HepG2 (cell line): ENCODE measurements at regions not wholly inside any gene's neighbourhood (a gene's known extent, or its start where the extent isn't known, plus 50 kb on each side); places are given as distances from the start of the nearest gene placed in this dataset.

Experiments used
- ATAC-seq: fragments of 200-7000 bp; cut with Tn5 transposase; 3 replicates; pipeline ENCODE4 v1.9.1; 2020; ENCODE audit warnings: mild to moderate bottlenecking, moderate library complexity
- BruUV-seq: library from RNA; stranded (reverse); fragments of 400-500 nt; replicated peaks from 2 replicates; lab custom pipeline; 2021; lab: Mats Ljungman, UMichigan
- CTCF ChIA-PET: fragments of 300-600 bp; formaldehyde crosslinking; extraction: SDS; loops from one replicate; lab custom pipeline; 2021; ENCODE audit warnings: low total read pairs, inconsistent platforms, low intra/inter-chr PET ratio; lab: Yijun Ruan, JAX
- POLR2A ChIA-PET: fragments of 350-600 bp; sonication (Branson Sonifier 250); formaldehyde crosslinking; loops from one replicate; lab custom pipeline; 2020; ENCODE audit warnings: antibody characterized with exemption, inconsistent platforms; lab: Yijun Ruan, JAX
- DNase-seq: peaks from one replicate; pipeline ENCODE4 v3.0.0-alpha.2; 2015; ENCODE audit warnings: low spot score
- FAIRE-seq: peaks from 3 replicates; lab custom pipeline; 2011; peaks lifted over from hg19 to GRCh38; lab: Jason Lieb, UNC
- H2AFZ ChIP-seq: one replicate; pipeline ENCODE4 v1.6.1; 2011; ENCODE audit warnings: low read length, inconsistent platforms
- H3K27ac ChIP-seq: fragments of 300-600 bp; 3 replicates; pipeline ENCODE4 v1.8.0; 2011; ENCODE audit warnings: mixed run types, mild to moderate bottlenecking, mixed read lengths, low read length, inconsistent platforms; ENCODE audit not compliant: insufficient read depth; ENCODE audit errors: extremely low read length
- H3K27me3 ChIP-seq, 2 experiments: fragments of 200-600 bp in 1 of 2; 2 replicates in 1 of 2; 3 replicates in 1 of 2; pipeline versions ENCODE4 v1.6.0 to v1.8.0; 2011; ENCODE audit warnings: low read length in 2 of 2, mild to moderate bottlenecking in 2 of 2, moderate library complexity in 2 of 2, inconsistent platforms in 1 of 2; ENCODE audit not compliant: insufficient read depth in 2 of 2, control insufficient read depth in 1 of 2
- H3K36me3 ChIP-seq, 2 experiments: fragments of 200-600 bp in 1 of 2; replicated peaks in 1 of 2; 2 replicates in 1 of 2; 3 replicates in 1 of 2; pipeline versions ENCODE4 v1.5.1 to v1.8.0; 2011; ENCODE audit warnings: low read length in 2 of 2, inconsistent platforms in 1 of 2; ENCODE audit not compliant: insufficient read depth in 2 of 2, control insufficient read depth in 1 of 2
- H3K4me1 ChIP-seq: 2 replicates; pipeline ENCODE4 v1.5.1; 2012; ENCODE audit warnings: low read length, inconsistent platforms; ENCODE audit not compliant: insufficient read depth
- H3K4me2 ChIP-seq: 2 replicates; pipeline ENCODE4 v1.6.0; 2011; ENCODE audit warnings: low read depth, low read length, inconsistent platforms
- H3K4me3 ChIP-seq, 3 experiments: fragments of 200-600 bp in 1 of 3; sonication (generic), shearing (Covaris generic) in 1 of 3; replicated peaks in 1 of 3; 2 replicates each; pipeline ENCODE4 v1.5.1; 2011 to 2016; ENCODE audit warnings: low read length in 3 of 3, inconsistent platforms in 2 of 3, low read depth in 2 of 3, mild to moderate bottlenecking in 2 of 3, control low read depth in 1 of 3, mixed read lengths in 1 of 3; ENCODE audit not compliant: insufficient read depth in 1 of 3
- H3K79me2 ChIP-seq: one replicate; pipeline ENCODE4 v1.6.1; 2011; ENCODE audit warnings: low read length, inconsistent platforms; ENCODE audit not compliant: insufficient read depth
- H3K9ac ChIP-seq: 2 replicates; pipeline ENCODE4 v1.6.0; 2011; ENCODE audit warnings: mild to moderate bottlenecking, low read depth, low read length, inconsistent platforms; ENCODE audit not compliant: insufficient read depth
- H3K9me3 ChIP-seq: 2 replicates; pipeline ENCODE4 v1.5.1; 2012; ENCODE audit warnings: mild to moderate bottlenecking, low read length
- H4K20me1 ChIP-seq: 2 replicates; pipeline ENCODE4 v1.6.0; 2011; ENCODE audit warnings: inconsistent platforms, mild to moderate bottlenecking, low read length, moderate library complexity; ENCODE audit not compliant: insufficient read depth
- GZF1 ChIP-seq: sonication (generic); formaldehyde crosslinking; IDR thresholded peaks from 2 replicates; pipeline ENCODE4 v1.5.1; 2020; ENCODE audit warnings: mild to moderate bottlenecking, missing genetic modification reagents
- MAZ ChIP-seq, 2 experiments: sonication (generic) in 1 of 2; formaldehyde crosslinking in 1 of 2; IDR thresholded peaks; 2 replicates each; pipeline versions ENCODE4 v1.5.0 to v1.6.1; 2012 to 2020; ENCODE audit warnings: low read depth in 2 of 2, mild to moderate bottlenecking in 2 of 2, borderline replicate concordance in 1 of 2, improper control_type of control experiment in 1 of 2, low read length in 1 of 2, missing genetic modification reagents in 1 of 2, moderate library complexity in 1 of 2
- POLR2A ChIP-seq, 2 experiments: IDR thresholded peaks; 2 replicates each; pipeline ENCODE4 v1.6.1; 2011; ENCODE audit warnings: low read depth in 2 of 2, low read length in 2 of 2, mild to moderate bottlenecking in 1 of 2, moderate library complexity in 1 of 2; ENCODE audit not compliant: insufficient read depth in 1 of 2
- XBP1 ChIP-seq: sonication (generic); formaldehyde crosslinking; IDR thresholded peaks from 2 replicates; pipeline ENCODE4 v1.5.0; 2020; ENCODE audit warnings: missing genetic modification reagents
- WGBS: methylation state at CpG from one replicate; pipeline ENCODE4 v1.1.6; 2017; ENCODE audit warnings: low lambda C conversion rate; 5-methylcytosine and 5-hydroxymethylcytosine counted together
- in situ Hi-C: cut with HindIII; loops from 2 replicates; pipeline ENCODE4 v1.10.0; 2017; ENCODE audit warnings: low pct_unique_long_range_greater_than_20kb; ENCODE audit not compliant: extremely low pct_ligation_motif_present
- intact Hi-C: fragments of 100-400 bp; cut with micrococcal nuclease; formaldehyde crosslinking; loops from one replicate; pipeline ENCODE4 v1.10.0; 2022; ENCODE audit not compliant: unreplicated experiment
- TF ChIP-seq, protein P1 (sequence below): sonication (generic); formaldehyde crosslinking; IDR thresholded peaks from 2 replicates; pipeline ENCODE4 v1.4.0; 2020; ENCODE audit warnings: missing genetic modification reagents, borderline replicate concordance
- TF ChIP-seq, protein P2 (sequence below): sonication (generic); formaldehyde crosslinking; conservative IDR thresholded peaks from 2 replicates; pipeline ENCODE4 v1.8.1; 2023; ENCODE audit warnings: missing genetic modification reagents
- TF ChIP-seq, protein P3 (sequence below): sonication (generic); formaldehyde crosslinking; IDR thresholded peaks from 2 replicates; pipeline ENCODE4 v1.9.0; 2021; ENCODE audit warnings: mild to moderate bottlenecking, missing genetic modification reagents

DNA sequence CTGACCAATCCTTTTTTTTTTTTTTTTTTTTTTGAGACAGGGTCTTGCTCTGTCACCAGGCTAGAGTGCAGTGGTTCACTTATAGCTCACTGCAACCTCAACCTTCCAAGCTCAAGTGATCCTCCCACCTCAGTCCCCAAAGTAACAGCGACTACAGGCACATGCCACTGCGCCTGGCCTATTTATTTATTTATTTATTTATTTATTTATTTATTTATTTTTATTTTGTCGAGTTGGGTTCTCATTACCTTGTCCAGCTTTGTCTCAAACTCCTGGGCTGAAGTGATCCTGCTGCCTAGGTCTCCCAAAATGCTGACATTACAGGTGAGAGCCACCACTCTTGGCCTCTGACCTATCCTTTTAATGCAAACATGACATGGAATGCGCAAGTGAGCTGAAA, 124.4 kb downstream of the GXYLT1 start:
- no TSS peak for BruUV-seq
- ChIA-PET POLR2A (no interaction called here), CTCF (no interaction called here)
- no peak overlapping the region for H3K27ac ChIP-seq
- H3K9me3 ChIP-seq: no peaks in the 10 kb centered on the region
- WGBS: 34% methylated on average over 4 of the region's 4 CpGs
- no peaks in the 10 kb centered on the region for H3K4me1 ChIP-seq
- intact Hi-C loops: loop anchor here (10.0 kb wide), 1 partner anchor 95 kb away; no protein-coding TSS in a partner anchor
- H3K4me3 ChIP-seq: no peak overlapping the region
- FAIRE-seq: no peak
- TF ChIP-seq XBP1 (CRISPR knock-in tag): no peak
- TF ChIP-seq, protein P1, sequence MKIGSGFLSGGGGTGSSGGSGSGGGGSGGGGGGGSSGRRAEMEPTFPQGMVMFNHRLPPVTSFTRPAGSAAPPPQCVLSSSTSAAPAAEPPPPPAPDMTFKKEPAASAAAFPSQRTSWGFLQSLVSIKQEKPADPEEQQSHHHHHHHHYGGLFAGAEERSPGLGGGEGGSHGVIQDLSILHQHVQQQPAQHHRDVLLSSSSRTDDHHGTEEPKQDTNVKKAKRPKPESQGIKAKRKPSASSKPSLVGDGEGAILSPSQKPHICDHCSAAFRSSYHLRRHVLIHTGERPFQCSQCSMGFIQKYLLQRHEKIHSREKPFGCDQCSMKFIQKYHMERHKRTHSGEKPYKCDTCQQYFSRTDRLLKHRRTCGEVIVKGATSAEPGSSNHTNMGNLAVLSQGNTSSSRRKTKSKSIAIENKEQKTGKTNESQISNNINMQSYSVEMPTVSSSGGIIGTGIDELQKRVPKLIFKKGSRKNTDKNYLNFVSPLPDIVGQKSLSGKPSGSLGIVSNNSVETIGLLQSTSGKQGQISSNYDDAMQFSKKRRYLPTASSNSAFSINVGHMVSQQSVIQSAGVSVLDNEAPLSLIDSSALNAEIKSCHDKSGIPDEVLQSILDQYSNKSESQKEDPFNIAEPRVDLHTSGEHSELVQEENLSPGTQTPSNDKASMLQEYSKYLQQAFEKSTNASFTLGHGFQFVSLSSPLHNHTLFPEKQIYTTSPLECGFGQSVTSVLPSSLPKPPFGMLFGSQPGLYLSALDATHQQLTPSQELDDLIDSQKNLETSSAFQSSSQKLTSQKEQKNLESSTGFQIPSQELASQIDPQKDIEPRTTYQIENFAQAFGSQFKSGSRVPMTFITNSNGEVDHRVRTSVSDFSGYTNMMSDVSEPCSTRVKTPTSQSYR (CRISPR knock-in tag): no peak
- TF ChIP-seq, protein P2, sequence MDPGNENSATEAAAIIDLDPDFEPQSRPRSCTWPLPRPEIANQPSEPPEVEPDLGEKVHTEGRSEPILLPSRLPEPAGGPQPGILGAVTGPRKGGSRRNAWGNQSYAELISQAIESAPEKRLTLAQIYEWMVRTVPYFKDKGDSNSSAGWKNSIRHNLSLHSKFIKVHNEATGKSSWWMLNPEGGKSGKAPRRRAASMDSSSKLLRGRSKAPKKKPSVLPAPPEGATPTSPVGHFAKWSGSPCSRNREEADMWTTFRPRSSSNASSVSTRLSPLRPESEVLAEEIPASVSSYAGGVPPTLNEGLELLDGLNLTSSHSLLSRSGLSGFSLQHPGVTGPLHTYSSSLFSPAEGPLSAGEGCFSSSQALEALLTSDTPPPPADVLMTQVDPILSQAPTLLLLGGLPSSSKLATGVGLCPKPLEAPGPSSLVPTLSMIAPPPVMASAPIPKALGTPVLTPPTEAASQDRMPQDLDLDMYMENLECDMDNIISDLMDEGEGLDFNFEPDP (CRISPR knock-in tag): no peak
- no peak for TF ChIP-seq GZF1 (CRISPR knock-in tag)
- TF ChIP-seq POLR2A (IDR thresholded peaks at IDR 0.05; ENCODE audit: insufficient read depth in 1 of 2, low read depth in 2 of 2, low read length in 2 of 2): no peak
- TF ChIP-seq, protein P3, sequence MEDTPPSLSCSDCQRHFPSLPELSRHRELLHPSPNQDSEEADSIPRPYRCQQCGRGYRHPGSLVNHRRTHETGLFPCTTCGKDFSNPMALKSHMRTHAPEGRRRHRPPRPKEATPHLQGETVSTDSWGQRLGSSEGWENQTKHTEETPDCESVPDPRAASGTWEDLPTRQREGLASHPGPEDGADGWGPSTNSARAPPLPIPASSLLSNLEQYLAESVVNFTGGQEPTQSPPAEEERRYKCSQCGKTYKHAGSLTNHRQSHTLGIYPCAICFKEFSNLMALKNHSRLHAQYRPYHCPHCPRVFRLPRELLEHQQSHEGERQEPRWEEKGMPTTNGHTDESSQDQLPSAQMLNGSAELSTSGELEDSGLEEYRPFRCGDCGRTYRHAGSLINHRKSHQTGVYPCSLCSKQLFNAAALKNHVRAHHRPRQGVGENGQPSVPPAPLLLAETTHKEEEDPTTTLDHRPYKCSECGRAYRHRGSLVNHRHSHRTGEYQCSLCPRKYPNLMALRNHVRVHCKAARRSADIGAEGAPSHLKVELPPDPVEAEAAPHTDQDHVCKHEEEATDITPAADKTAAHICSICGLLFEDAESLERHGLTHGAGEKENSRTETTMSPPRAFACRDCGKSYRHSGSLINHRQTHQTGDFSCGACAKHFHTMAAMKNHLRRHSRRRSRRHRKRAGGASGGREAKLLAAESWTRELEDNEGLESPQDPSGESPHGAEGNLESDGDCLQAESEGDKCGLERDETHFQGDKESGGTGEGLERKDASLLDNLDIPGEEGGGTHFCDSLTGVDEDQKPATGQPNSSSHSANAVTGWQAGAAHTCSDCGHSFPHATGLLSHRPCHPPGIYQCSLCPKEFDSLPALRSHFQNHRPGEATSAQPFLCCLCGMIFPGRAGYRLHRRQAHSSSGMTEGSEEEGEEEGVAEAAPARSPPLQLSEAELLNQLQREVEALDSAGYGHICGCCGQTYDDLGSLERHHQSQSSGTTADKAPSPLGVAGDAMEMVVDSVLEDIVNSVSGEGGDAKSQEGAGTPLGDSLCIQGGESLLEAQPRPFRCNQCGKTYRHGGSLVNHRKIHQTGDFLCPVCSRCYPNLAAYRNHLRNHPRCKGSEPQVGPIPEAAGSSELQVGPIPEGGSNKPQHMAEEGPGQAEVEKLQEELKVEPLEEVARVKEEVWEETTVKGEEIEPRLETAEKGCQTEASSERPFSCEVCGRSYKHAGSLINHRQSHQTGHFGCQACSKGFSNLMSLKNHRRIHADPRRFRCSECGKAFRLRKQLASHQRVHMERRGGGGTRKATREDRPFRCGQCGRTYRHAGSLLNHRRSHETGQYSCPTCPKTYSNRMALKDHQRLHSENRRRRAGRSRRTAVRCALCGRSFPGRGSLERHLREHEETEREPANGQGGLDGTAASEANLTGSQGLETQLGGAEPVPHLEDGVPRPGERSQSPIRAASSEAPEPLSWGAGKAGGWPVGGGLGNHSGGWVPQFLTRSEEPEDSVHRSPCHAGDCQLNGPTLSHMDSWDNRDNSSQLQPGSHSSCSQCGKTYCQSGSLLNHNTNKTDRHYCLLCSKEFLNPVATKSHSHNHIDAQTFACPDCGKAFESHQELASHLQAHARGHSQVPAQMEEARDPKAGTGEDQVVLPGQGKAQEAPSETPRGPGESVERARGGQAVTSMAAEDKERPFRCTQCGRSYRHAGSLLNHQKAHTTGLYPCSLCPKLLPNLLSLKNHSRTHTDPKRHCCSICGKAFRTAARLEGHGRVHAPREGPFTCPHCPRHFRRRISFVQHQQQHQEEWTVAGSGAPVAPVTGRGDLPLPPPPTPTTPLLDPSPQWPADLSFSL: no peak
- no peak for TF ChIP-seq MAZ (IDR thresholded peaks at IDR 0.05; ENCODE audit: borderline replicate concordance, low read depth, low read length)
- TF ChIP-seq MAZ (CRISPR knock-in tag; IDR thresholded peaks at IDR 0.05; ENCODE audit: low read depth): no peak
- H4K20me1 ChIP-seq: no peaks in the 10 kb centered on the region
- no peak overlapping the region for H3K9ac ChIP-seq
- no peak for DNase-seq
- H3K36me3 ChIP-seq: no peaks in the 10 kb centered on the region
- no peak for ATAC-seq
- H3K4me2 ChIP-seq: no peak overlapping the region
- H2AFZ ChIP-seq: no peak overlapping the region
- peaks cover 0 to 5% of the 10 kb centered on the region in 2 experiments; a peak in 2 of 5 replicates for H3K27me3 ChIP-seq
- H3K79me2 ChIP-seq: no peaks in the 10 kb centered on the region
- in situ Hi-C loops: loop anchor here (5.0 to 25.0 kb wide), 2 partner anchors 743 to 1083 kb away; no protein-coding TSS in a partner anchor
